ENCODE measurements at regions not wholly inside any gene's neighbourhood (a gene's known extent, or its start where the extent isn't known, plus 50 kb on each side); places are given as distances from the start of the nearest gene placed in this dataset.

DNA sequence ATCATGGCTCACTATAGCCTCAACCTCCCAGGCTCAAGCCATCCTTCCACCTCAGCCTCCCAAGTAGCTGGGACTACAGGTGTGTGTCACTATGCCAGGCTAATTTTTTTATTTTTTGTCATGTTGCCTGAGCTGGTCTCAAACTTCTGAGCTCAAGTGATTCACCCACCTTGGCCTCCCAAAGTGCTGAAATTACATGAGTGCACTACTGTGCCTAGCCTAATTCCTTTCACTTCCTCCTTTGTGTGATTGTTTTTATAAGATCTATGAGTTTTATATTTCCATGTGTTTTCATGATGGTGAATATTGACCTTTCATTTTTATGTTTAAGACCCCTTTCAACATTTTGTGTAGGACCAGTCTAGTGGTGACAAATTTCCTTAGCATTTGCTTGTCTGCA is 55.2 kb upstream of the IL12B start:
- Histone ChIP-seq H3K4me3 (replicated peaks in 1 of 3) (no peak overlapping the region), H3K4me1 (no peaks in the 10 kb centered on the region), H3K27ac (no peak overlapping the region), H3K27me3 (no peaks in the 10 kb centered on the region), H3K36me3 (no peaks in the 10 kb centered on the region), H3K9me3 (no peaks in the 10 kb centered on the region)
- intact Hi-C loops (cut with DNase I): no loop called here
- no peak for DNase-seq
- no peak for TF ChIP-seq POLR2A (IDR thresholded peaks at IDR 0.05)
- TF ChIP-seq, protein P1, sequence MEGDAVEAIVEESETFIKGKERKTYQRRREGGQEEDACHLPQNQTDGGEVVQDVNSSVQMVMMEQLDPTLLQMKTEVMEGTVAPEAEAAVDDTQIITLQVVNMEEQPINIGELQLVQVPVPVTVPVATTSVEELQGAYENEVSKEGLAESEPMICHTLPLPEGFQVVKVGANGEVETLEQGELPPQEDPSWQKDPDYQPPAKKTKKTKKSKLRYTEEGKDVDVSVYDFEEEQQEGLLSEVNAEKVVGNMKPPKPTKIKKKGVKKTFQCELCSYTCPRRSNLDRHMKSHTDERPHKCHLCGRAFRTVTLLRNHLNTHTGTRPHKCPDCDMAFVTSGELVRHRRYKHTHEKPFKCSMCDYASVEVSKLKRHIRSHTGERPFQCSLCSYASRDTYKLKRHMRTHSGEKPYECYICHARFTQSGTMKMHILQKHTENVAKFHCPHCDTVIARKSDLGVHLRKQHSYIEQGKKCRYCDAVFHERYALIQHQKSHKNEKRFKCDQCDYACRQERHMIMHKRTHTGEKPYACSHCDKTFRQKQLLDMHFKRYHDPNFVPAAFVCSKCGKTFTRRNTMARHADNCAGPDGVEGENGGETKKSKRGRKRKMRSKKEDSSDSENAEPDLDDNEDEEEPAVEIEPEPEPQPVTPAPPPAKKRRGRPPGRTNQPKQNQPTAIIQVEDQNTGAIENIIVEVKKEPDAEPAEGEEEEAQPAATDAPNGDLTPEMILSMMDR (IDR thresholded peaks at IDR 0.05): no peak

DNA sequence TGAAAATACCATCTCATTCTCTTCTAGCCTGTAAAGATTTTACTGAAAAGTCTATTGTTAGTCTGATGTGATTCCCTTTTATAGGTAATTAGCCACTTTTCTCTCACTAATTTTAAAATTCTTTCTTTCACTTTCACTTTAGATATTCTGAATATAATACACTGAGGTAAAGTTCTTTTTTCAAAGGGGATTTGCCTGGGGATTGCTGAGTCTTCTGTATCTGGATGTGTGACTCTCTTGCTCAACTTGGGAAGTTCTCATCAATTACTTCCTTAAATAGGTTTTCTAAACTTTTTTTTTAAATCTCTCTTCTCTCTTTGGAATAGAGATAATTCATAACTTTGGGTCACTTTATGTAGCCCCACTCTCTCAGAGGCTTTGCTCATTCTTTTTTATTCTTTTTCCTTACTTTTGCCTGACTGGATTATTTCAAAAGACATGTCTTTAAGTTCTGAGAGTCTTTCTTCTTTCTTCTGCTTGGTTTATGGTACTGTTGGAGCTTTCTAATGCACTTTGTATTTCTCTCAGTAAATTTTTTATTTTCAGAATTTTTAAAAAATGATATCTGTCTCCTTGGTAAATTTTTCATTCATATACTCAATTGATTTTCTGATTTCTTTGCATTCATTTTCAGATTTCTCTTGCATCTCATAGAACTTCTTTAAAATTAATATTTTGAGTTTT is 55.9 kb upstream of the IL12B start:
- Histone ChIP-seq H3K9me3 (no peaks in the 10 kb centered on the region), H3K4me1 (no peaks in the 10 kb centered on the region), H3K36me3 (no peaks in the 10 kb centered on the region), H3K27ac (no peak overlapping the region), H3K4me3 (replicated peaks in 1 of 3) (no peak overlapping the region), H3K27me3 (no peaks in the 10 kb centered on the region)
- TF ChIP-seq POLR2A (IDR thresholded peaks at IDR 0.05): no peak
- TF ChIP-seq, protein P1 (IDR thresholded peaks at IDR 0.05): no peak
- intact Hi-C loops (cut with DNase I): no loop called here
- DNase-seq: no peak

DNA sequence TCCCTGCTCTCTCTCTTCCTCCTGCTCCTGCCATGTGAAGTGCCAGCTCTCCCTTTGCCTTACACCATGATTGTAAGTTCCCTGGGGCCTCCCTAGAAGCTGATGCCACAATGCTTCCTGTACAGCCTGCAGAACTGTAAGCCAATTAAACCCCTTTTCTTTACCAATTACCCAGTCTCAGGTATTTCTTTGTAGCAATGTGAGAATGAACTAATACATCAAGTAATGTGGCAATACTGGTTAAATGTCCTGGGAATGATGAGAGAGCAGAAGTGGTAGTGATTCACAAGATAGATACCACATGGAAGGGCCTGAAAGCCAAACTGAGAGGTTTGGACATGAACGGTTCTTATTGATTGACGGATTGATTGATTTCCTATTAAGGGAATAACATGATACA is 62.6 kb upstream of the IL12B start:
- no peaks in the 10 kb centered on the region for H3K9me3 ChIP-seq
- intact Hi-C loops (cut with DNase I): no loop called here
- no peak overlapping the region for H3K27ac ChIP-seq
- H3K4me3 ChIP-seq (replicated peaks in 1 of 3): no peak overlapping the region
- H3K27me3 ChIP-seq: no peaks in the 10 kb centered on the region
- TF ChIP-seq, protein P1 (IDR thresholded peaks at IDR 0.05): no peak
- no peak for TF ChIP-seq POLR2A (IDR thresholded peaks at IDR 0.05)
- H3K4me1 ChIP-seq: no peaks in the 10 kb centered on the region
- H3K36me3 ChIP-seq: no peaks in the 10 kb centered on the region
- no peak for DNase-seq
- WGBS, 2 donors: 95 to 100% methylated on average over 2 of the region's 2 CpGs

DNA sequence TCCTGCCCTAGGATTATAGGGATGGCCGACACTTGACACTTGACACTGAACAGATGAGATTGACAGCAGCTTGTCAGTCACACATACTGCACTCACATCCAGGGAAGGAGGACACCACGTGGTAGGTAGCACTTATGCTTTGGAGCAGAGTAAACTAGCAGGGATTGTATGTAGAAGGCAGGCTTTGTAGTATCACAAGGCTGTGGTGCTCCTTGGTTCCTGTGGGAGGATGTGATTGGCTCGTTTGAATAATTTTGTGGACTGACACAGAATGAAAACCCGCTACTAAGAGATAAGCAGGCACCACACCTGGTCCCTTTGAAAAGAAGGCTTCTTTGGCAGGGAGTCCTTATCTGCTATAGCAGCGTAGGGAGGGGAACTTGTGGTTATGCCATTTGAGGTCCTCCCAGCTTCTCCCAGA is 63.6 kb upstream of the IL12B start:
- 46 to 57% methylated on average over 5 of the region's 5 CpGs for WGBS, 2 donors
- Histone ChIP-seq H3K9me3 (no peaks in the 10 kb centered on the region), H3K4me1 (no peaks in the 10 kb centered on the region), H3K36me3 (no peaks in the 10 kb centered on the region), H3K27me3 (no peaks in the 10 kb centered on the region), H3K4me3 (replicated peaks in 1 of 3) (no peak overlapping the region), H3K27ac (no peak overlapping the region)
- TF ChIP-seq, protein P1 (IDR thresholded peaks at IDR 0.05): no peak
- TF ChIP-seq POLR2A (IDR thresholded peaks at IDR 0.05): no peak
- intact Hi-C loops (cut with DNase I): no loop called here
- DNase-seq: no peak

DNA sequence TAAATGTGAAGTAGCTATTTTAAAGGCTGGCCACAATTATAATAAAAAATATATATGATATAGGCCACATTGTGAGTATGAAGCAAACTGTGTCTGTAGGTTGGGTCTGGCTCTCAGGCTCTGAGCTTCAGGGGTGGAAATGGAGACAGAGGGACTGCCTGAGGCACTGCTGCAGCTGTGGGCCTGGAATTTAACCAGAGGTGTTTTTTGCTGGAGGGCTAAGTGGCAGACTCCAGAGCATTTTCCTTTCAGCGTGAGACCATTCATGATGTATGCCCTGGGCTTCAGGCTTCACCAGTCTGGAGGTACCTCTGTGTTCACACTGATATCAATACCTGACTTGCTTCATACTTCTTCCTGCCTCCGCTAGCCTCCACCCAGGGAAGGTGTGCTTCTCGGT is 64.9 kb upstream of the IL12B start:
- H3K9me3 ChIP-seq: no peaks in the 10 kb centered on the region
- 82 to 83% methylated on average over 3 of the region's 3 CpGs for WGBS, 2 donors
- TF ChIP-seq POLR2A (IDR thresholded peaks at IDR 0.05): no peak
- no peaks in the 10 kb centered on the region for H3K27me3 ChIP-seq
- H3K4me1 ChIP-seq: no peaks in the 10 kb centered on the region
- H3K36me3 ChIP-seq: no peaks in the 10 kb centered on the region
- no peak overlapping the region for H3K27ac ChIP-seq
- no peak overlapping the region for H3K4me3 ChIP-seq (replicated peaks in 1 of 3)
- no peak for DNase-seq
- intact Hi-C loops (cut with DNase I): no loop called here

DNA sequence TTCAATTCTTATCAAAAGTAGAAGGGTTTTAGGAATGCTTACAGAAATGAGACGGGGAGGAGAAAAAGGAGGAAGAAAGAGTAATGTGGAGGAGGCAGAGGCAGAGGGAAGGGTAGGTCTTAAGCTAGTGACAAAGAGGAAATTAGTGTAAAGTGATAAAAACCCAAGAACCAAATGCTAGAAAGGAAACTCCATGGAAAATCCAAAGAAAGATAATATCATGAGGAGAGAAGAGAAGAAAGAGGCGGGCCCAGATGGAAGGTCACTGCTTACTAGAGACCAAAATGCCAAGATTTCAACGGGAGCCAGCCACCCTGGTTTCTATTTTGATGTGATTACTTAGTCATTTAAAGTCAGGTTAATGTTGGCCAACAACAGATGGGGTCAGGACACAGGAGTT is 68.6 kb upstream of the IL12B start:
- WGBS, 2 donors: 78 to 83% methylated on average over 3 of the region's 3 CpGs
- no peaks in the 10 kb centered on the region for H3K4me1 ChIP-seq
- intact Hi-C loops (cut with DNase I): no loop called here
- no peaks in the 10 kb centered on the region for H3K9me3 ChIP-seq
- TF ChIP-seq, protein P1 (IDR thresholded peaks at IDR 0.05): no peak
- TF ChIP-seq POLR2A (IDR thresholded peaks at IDR 0.05): no peak
- no peak overlapping the region for H3K27ac ChIP-seq
- H3K27me3 ChIP-seq: no peaks in the 10 kb centered on the region
- H3K4me3 ChIP-seq (replicated peaks in 1 of 3): no peak overlapping the region
- no peak for DNase-seq
- no peaks in the 10 kb centered on the region for H3K36me3 ChIP-seq
